AG04450 (cell line): ENCODE measurements at regions not wholly inside any gene's neighbourhood (a gene's known extent, or its start where the extent isn't known, plus 50 kb on each side); places are given as distances from the start of the nearest gene placed in this dataset.

Source experiments
- CTCF ChIA-PET: fragments of 300-600, 350-600 bp; formaldehyde crosslinking; extraction: SDS; loops from one replicate; lab custom pipeline; 2022; ENCODE audit warnings: antibody characterized with exemption, inconsistent platforms; lab: Charles Lee
- POLR2A ChIA-PET: fragments of 350-600 bp; formaldehyde crosslinking; extraction: SDS; loops from one replicate; lab custom pipeline; 2021; ENCODE audit warnings: antibody characterized with exemption, inconsistent platforms; lab: Yijun Ruan, JAX
- DNase-seq: peaks from one replicate; pipeline ENCODE4 v3.0.0-alpha.2; 2011; ENCODE audit warnings: low read depth, low spot score
- H3K27ac ChIP-seq: one replicate; pipeline ENCODE4 v1.5.1; 2012; ENCODE audit warnings: low read depth, low read length, control low read depth
- H3K27me3 ChIP-seq: one replicate; pipeline ENCODE4 v1.6.0; 2012; ENCODE audit warnings: low read length; ENCODE audit not compliant: control insufficient read depth, insufficient read depth
- H3K4me3 ChIP-seq: 2 replicates; pipeline ENCODE4 v1.5.1; 2011; ENCODE audit warnings: mild to moderate bottlenecking, low read depth, low read length, control low read depth
- H3K9me3 ChIP-seq: 2 replicates; pipeline ENCODE4 v1.5.1; 2012; ENCODE audit warnings: low read length; ENCODE audit not compliant: control insufficient read depth, insufficient read depth
- TF ChIP-seq, protein P1 (sequence below): IDR thresholded peaks from 2 replicates; pipeline ENCODE4 v1.5.1; 2011; ENCODE audit warnings: low read depth, low read length, control low read depth, inconsistent platforms

DNA sequence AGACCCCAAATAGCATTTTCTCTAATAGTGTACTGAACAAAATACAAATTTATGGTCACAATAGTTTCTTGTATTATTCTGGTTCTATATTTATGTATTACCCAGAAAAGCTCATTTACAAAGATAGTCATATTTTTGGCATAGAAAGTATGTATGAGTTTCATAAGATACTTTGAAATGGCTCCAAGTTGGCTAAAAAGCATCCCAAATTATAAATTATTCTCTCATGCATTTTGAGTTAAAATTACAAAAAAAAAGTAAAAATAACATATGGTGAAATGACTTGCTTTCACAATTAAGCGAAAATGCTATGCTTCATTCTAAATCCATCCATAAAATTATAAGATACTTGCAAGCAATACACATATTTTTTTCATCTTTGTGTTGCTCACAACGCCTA is 530.7 kb downstream of the ZNF804A start:
- no peak overlapping the region for H3K27ac ChIP-seq
- H3K27me3 ChIP-seq: no peaks in the 10 kb centered on the region
- POLR2A ChIA-PET: no interaction called here
- CTCF ChIA-PET: no interaction called here
- DNase-seq: no peak
- TF ChIP-seq, protein P1, sequence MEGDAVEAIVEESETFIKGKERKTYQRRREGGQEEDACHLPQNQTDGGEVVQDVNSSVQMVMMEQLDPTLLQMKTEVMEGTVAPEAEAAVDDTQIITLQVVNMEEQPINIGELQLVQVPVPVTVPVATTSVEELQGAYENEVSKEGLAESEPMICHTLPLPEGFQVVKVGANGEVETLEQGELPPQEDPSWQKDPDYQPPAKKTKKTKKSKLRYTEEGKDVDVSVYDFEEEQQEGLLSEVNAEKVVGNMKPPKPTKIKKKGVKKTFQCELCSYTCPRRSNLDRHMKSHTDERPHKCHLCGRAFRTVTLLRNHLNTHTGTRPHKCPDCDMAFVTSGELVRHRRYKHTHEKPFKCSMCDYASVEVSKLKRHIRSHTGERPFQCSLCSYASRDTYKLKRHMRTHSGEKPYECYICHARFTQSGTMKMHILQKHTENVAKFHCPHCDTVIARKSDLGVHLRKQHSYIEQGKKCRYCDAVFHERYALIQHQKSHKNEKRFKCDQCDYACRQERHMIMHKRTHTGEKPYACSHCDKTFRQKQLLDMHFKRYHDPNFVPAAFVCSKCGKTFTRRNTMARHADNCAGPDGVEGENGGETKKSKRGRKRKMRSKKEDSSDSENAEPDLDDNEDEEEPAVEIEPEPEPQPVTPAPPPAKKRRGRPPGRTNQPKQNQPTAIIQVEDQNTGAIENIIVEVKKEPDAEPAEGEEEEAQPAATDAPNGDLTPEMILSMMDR: no peak
- peaks cover 11% of the 10 kb centered on the region for H3K9me3 ChIP-seq
- no peak overlapping the region for H3K4me3 ChIP-seq

DNA sequence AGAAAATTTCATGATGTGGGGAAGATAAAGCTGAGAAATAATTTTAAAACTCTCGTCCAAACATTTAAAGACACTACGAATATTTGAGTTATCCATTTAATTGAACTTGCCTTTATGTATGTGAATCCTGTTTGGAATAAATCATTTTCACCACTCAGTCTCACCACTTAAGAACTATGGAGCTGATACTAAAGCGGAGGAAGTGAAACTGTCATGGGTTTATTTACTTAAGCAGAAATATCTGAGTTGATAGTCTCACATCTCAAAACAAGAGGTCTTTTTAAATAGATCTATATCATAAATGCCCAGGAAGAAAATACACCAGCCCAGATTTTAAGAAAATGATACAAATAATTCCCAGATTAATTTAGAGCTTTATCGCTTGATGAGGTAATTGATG is 532.4 kb downstream of the ZNF804A start:
- H3K27me3 ChIP-seq: no peaks in the 10 kb centered on the region
- CTCF ChIA-PET: interaction anchor here (0.6 kb wide), 1 partner anchor 1111 kb away, joined by 6 read pairs; no protein-coding TSS in a partner anchor
- no peak for DNase-seq
- H3K9me3 ChIP-seq: peaks cover 11% of the 10 kb centered on the region
- no peak overlapping the region for H3K4me3 ChIP-seq
- TF ChIP-seq, protein P1: no peak
- no peak overlapping the region for H3K27ac ChIP-seq
- POLR2A ChIA-PET: no interaction called here

DNA sequence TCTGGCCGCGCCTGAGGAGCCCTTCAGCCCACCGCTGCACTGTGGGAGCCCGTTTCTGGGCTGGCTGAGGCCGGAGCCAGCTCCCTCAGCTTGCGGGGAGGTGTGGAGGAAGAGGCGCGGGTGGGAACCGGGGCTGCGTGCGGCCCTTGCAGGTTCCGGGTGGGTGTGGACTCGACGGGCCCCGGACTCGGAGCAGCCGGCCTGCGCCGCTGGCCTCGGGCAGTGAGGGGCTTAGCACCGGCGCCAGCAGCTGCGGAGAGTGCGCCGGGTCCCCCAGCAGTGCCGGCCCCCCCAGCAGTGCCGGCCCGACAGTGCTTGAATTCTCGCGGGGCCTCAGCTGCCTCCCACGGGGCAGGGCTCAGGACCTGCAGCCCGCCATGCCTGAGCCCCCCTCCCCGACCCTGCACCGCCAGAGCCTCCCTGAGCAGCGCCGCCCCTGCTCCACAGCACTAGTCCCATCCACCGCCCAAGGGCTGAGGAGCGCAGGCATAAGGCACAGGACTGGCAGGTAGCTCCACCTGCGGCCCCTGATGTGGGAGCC is 534.2 kb downstream of the ZNF804A start:
- TF ChIP-seq, protein P1: no peak
- Histone ChIP-seq H3K27ac (no peak overlapping the region), H3K27me3 (no peaks in the 10 kb centered on the region), H3K9me3 (peaks cover 14% of the 10 kb centered on the region), H3K4me3 (no peak overlapping the region)
- ChIA-PET CTCF (no interaction called here), POLR2A (no interaction called here)
- DNase-seq: no peak

DNA sequence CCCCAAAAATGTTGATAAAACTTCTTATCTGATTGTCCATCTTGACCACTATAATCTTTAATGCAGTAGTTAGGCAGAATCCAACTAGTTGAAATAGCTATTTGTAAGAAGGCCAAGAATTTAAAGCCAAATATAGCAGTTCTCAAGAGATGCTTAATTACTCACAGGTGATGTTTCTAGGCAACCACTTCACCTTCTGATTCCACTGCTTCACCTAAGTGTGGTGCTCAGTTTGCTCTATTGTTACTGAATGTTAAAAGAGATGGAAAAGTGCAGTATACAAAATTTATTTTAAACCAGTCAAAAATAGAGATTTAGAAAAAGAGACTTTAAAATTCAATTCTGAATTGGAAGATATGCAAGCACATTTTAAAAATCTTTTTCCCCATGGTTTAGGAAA is 539.4 kb downstream of the ZNF804A start:
- H3K27me3 ChIP-seq: no peaks in the 10 kb centered on the region
- H3K27ac ChIP-seq: no peak overlapping the region
- ChIA-PET POLR2A (no interaction called here), CTCF (no interaction called here)
- peaks cover 11% of the 10 kb centered on the region for H3K9me3 ChIP-seq
- no peak overlapping the region for H3K4me3 ChIP-seq
- no peak for DNase-seq
- TF ChIP-seq, protein P1: no peak

DNA sequence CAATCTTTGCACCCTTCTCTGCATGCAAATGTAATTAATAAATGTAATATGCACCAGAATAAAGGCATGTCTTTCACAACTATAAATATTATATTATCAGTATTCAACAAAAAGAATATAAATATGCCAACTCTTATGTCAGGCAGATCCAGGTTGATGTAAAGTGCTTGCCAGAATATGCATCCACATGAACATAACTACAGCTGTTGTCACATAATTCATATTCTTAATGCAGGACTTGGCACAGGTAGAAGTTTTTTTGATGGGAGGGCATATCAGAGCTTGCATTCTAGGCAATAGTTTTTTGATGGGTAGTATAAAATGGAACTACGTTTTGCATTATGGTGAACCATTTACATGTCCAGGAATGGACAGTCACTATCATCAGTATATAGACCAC is 544.3 kb downstream of the ZNF804A start:
- CTCF ChIA-PET: no interaction called here
- H3K4me3 ChIP-seq: no peak overlapping the region

More for the DNA sequence above, 544.3 kb downstream of the ZNF804A start:
- POLR2A ChIA-PET: no interaction called here
- H3K27ac ChIP-seq: no peak overlapping the region
- TF ChIP-seq, protein P1: no peak
- peaks cover 15% of the 10 kb centered on the region for H3K9me3 ChIP-seq
- no peaks in the 10 kb centered on the region for H3K27me3 ChIP-seq
- DNase-seq: no peak
